ENCODE measurements at regions not wholly inside any gene's neighbourhood (a gene's known extent, or its start where the extent isn't known, plus 50 kb on each side); places are given as distances from the start of the nearest gene placed in this dataset.

- Histone ChIP-seq H3K4me1 (replicated peaks) (no peaks in the 10 kb centered on the region), H3K27me3 (replicated peaks; ENCODE audit: insufficient read depth) (no peaks in the 10 kb centered on the region), H3K36me3 (no peaks in the 10 kb centered on the region), H3K9me3 (no peaks in the 10 kb centered on the region), H3K4me3 (no peak overlapping the region), H3K27ac (no peak overlapping the region)
- TF ChIP-seq POLR2A (IDR thresholded peaks at IDR 0.05) (no peak), POLR2AphosphoS5 (IDR thresholded peaks at IDR 0.05) (no peak), CTCF (IDR thresholded peaks at IDR 0.05) (no peak)
- intact Hi-C loops (cut with DNase I), result no loop called here
- WGBS, result 70% methylated on average over 1 of the region's 1 CpG
- no peak for DNase-seq (ENCODE audit: low spot score)
Observed at GRCh38 chr9:99472916-99473245, 250.8 kb downstream of the SEC61B start.

GRCh38 chr9:99474186-99474585 is 252.1 kb downstream of the SEC61B start:
- no peaks in the 10 kb centered on the region for H3K36me3 ChIP-seq
- H3K27me3 ChIP-seq (replicated peaks; ENCODE audit: insufficient read depth), result no peaks in the 10 kb centered on the region
- intact Hi-C loops (cut with DNase I), result no loop called here
- H3K27ac ChIP-seq, result no peak overlapping the region
- DNase-seq (ENCODE audit: low spot score), result no peak
- TF ChIP-seq CTCF (IDR thresholded peaks at IDR 0.05) (no peak), POLR2AphosphoS5 (IDR thresholded peaks at IDR 0.05) (no peak), POLR2A (IDR thresholded peaks at IDR 0.05) (no peak)
- H3K4me3 ChIP-seq, result no peak overlapping the region
- no peaks in the 10 kb centered on the region for H3K9me3 ChIP-seq
- H3K4me1 ChIP-seq (replicated peaks), result no peaks in the 10 kb centered on the region

- no peaks in the 10 kb centered on the region for H3K4me1 ChIP-seq (replicated peaks)
- H3K27me3 ChIP-seq (replicated peaks; ENCODE audit: insufficient read depth), result no peaks in the 10 kb centered on the region
- intact Hi-C loops (cut with DNase I), result no loop called here
- no peak for DNase-seq (ENCODE audit: low spot score)
- 83% methylated on average over 3 of the region's 3 CpGs for WGBS
- TF ChIP-seq POLR2AphosphoS5 (IDR thresholded peaks at IDR 0.05), result no peak
- no peak for TF ChIP-seq CTCF (IDR thresholded peaks at IDR 0.05)
- no peak for TF ChIP-seq POLR2A (IDR thresholded peaks at IDR 0.05)
- no peaks in the 10 kb centered on the region for H3K9me3 ChIP-seq
- H3K27ac ChIP-seq, result no peak overlapping the region
- H3K4me3 ChIP-seq, result no peak overlapping the region
- no peaks in the 10 kb centered on the region for H3K36me3 ChIP-seq
Observed at GRCh38 chr9:99475401-99476065, 253.5 kb downstream of the SEC61B start.

- no peak for DNase-seq (ENCODE audit: low spot score)
- Histone ChIP-seq H3K27ac (no peak overlapping the region), H3K4me3 (no peak overlapping the region), H3K36me3 (no peaks in the 10 kb centered on the region), H3K9me3 (no peaks in the 10 kb centered on the region), H3K4me1 (replicated peaks) (no peaks in the 10 kb centered on the region), H3K27me3 (replicated peaks; ENCODE audit: insufficient read depth) (no peaks in the 10 kb centered on the region)
- intact Hi-C loops (cut with DNase I), result no loop called here
- no peak for TF ChIP-seq POLR2AphosphoS5 (IDR thresholded peaks at IDR 0.05)
- TF ChIP-seq POLR2A (IDR thresholded peaks at IDR 0.05), result no peak
- no peak for TF ChIP-seq CTCF (IDR thresholded peaks at IDR 0.05)
- 43% methylated on average over 10 of the region's 10 CpGs for WGBS
Observed at GRCh38 chr9:99478469-99479027, 256.5 kb downstream of the SEC61B start.

- H3K9me3 ChIP-seq, result no peaks in the 10 kb centered on the region
- no peak for TF ChIP-seq CTCF (IDR thresholded peaks at IDR 0.05)
- no peak for TF ChIP-seq POLR2AphosphoS5 (IDR thresholded peaks at IDR 0.05)
- TF ChIP-seq POLR2A (IDR thresholded peaks at IDR 0.05), result no peak
- H3K4me3 ChIP-seq, result no peak overlapping the region
- no peak overlapping the region for H3K27ac ChIP-seq
- H3K4me1 ChIP-seq (replicated peaks), result no peaks in the 10 kb centered on the region
- no peak for DNase-seq (ENCODE audit: low spot score)
- H3K27me3 ChIP-seq (replicated peaks; ENCODE audit: insufficient read depth), result no peaks in the 10 kb centered on the region
- H3K36me3 ChIP-seq, result no peaks in the 10 kb centered on the region
- intact Hi-C loops (cut with DNase I), result no loop called here
- 43% methylated on average over 3 of the region's 3 CpGs for WGBS
Observed at GRCh38 chr9:99479929-99480328, 257.8 kb downstream of the SEC61B start.
